OCI-LY7 (cell line): ENCODE measurements at regions not wholly inside any gene's neighbourhood (a gene's known extent, or its start where the extent isn't known, plus 50 kb on each side); places are given as distances from the start of the nearest gene placed in this dataset.

Experiments used
- BruUV-seq: library from RNA; stranded (reverse); fragments of 400-500 nt; replicated peaks from 2 replicates; lab custom pipeline; 2021; lab: Mats Ljungman, UMichigan
- CTCF ChIA-PET: fragments of 300-600 bp; sonication (Branson Sonifier 250); formaldehyde crosslinking; loops from one replicate; lab custom pipeline; 2022; ENCODE audit warnings: antibody characterized with exemption; ENCODE audit not compliant: unreplicated experiment; lab: Charles Lee
- POLR2A ChIA-PET: fragments of 300-600 bp; sonication (Branson Sonifier 250); formaldehyde crosslinking; loops from one replicate; lab custom pipeline; 2022; ENCODE audit warnings: antibody characterized with exemption; lab: Charles Lee
- DNase-seq: peaks from one replicate; pipeline ENCODE4 v3.0.0-alpha.2; 2015; ENCODE audit warnings: low spot score
- H2AFZ ChIP-seq: fragments of 200-600 bp; sonication (generic), shearing (Covaris generic); 2 replicates; pipeline ENCODE4 v1.6.1; 2014; ENCODE audit warnings: mild to moderate bottlenecking, antibody characterized with exemption, low read length, moderate library complexity
- H3K27ac ChIP-seq: fragments of 200-600 bp; sonication (generic); 2 replicates; pipeline ENCODE4 v1.5.1; 2014; ENCODE audit warnings: mixed run types, low read depth, mild to moderate bottlenecking, moderate library complexity, low read length, inconsistent platforms; ENCODE audit not compliant: poor library complexity, severe bottlenecking
- H3K36me3 ChIP-seq: fragments of 200-600 bp; sonication (generic); 2 replicates; pipeline ENCODE4 v1.6.1; 2014; ENCODE audit warnings: mild to moderate bottlenecking, antibody characterized with exemption, low read length, moderate library complexity, mixed read lengths; ENCODE audit not compliant: insufficient read depth
- H3K4me1 ChIP-seq: fragments of 200-600 bp; sonication (generic); 2 replicates; pipeline ENCODE4 v1.5.1; 2014; ENCODE audit warnings: mild to moderate bottlenecking, low read length; ENCODE audit not compliant: insufficient read depth, poor library complexity, severe bottlenecking
- H3K4me2 ChIP-seq: fragments of 200-600 bp; sonication (generic); 2 replicates; pipeline ENCODE4 v1.6.1; 2014; ENCODE audit warnings: mild to moderate bottlenecking, low read length
- H3K4me3 ChIP-seq: fragments of 200-600 bp; sonication (generic); 2 replicates; pipeline ENCODE4 v1.5.1; 2014; ENCODE audit warnings: mild to moderate bottlenecking, low read depth, low read length; ENCODE audit not compliant: poor library complexity, severe bottlenecking
- H3K79me2 ChIP-seq: fragments of 200-600 bp; sonication (generic); 2 replicates; pipeline ENCODE4 v1.6.1; 2016; ENCODE audit warnings: low read depth, mild to moderate bottlenecking, low read length, moderate library complexity, mixed read lengths; ENCODE audit not compliant: insufficient read depth
- H3K9me2 ChIP-seq: fragments of 200-600 bp; sonication (generic); 2 replicates; pipeline ENCODE4 v1.6.1; 2016; ENCODE audit warnings: mild to moderate bottlenecking, low read length, mixed read lengths; ENCODE audit not compliant: insufficient read depth
- H3K9me3 ChIP-seq: fragments of 200-600 bp; sonication (generic); 2 replicates; pipeline ENCODE4 v1.6.1; 2014; ENCODE audit warnings: mild to moderate bottlenecking, mixed run types, low read length, mixed read lengths
- H4K20me1 ChIP-seq: fragments of 200-600 bp; sonication (generic); 2 replicates; pipeline ENCODE4 v1.6.1; 2014; ENCODE audit warnings: mild to moderate bottlenecking, antibody characterized with exemption, low read length, moderate library complexity, mixed read lengths; ENCODE audit not compliant: insufficient read depth
- EZH2phosphoT487 ChIP-seq: fragments of 200-600 bp; sonication (generic); IDR thresholded peaks from 2 replicates; pipeline ENCODE4 v1.6.1; 2018; ENCODE audit warnings: low read depth, borderline replicate concordance, mild to moderate bottlenecking, mixed run types, antibody characterized with exemption, low read length, moderate library complexity, mixed read lengths
- intact Hi-C: fragments of 100-400 bp; cut with micrococcal nuclease; formaldehyde crosslinking; loops from one replicate; pipeline ENCODE4 v1.10.0; 2022; ENCODE audit not compliant: unreplicated experiment
- TF ChIP-seq, protein P1 (sequence below): fragments of 200-600 bp; sonication (generic); conservative IDR thresholded peaks from 2 replicates; pipeline ENCODE4 v1.5.1; 2014; ENCODE audit warnings: mild to moderate bottlenecking, antibody characterized with exemption, low read length, moderate library complexity, mixed read lengths

- ChIA-PET POLR2A (no interaction called here), CTCF (no interaction called here)
- Histone ChIP-seq H3K27ac (no peak overlapping the region), H4K20me1 (no peaks in the 10 kb centered on the region), H3K36me3 (no peaks in the 10 kb centered on the region), H3K79me2 (no peaks in the 10 kb centered on the region), H3K4me3 (no peak overlapping the region), H3K4me2 (no peak overlapping the region), H3K4me1 (no peaks in the 10 kb centered on the region), H3K9me3 (no peaks in the 10 kb centered on the region), H2AFZ (no peak overlapping the region), H3K9me2 (no peaks in the 10 kb centered on the region)
- TF ChIP-seq, protein P1, sequence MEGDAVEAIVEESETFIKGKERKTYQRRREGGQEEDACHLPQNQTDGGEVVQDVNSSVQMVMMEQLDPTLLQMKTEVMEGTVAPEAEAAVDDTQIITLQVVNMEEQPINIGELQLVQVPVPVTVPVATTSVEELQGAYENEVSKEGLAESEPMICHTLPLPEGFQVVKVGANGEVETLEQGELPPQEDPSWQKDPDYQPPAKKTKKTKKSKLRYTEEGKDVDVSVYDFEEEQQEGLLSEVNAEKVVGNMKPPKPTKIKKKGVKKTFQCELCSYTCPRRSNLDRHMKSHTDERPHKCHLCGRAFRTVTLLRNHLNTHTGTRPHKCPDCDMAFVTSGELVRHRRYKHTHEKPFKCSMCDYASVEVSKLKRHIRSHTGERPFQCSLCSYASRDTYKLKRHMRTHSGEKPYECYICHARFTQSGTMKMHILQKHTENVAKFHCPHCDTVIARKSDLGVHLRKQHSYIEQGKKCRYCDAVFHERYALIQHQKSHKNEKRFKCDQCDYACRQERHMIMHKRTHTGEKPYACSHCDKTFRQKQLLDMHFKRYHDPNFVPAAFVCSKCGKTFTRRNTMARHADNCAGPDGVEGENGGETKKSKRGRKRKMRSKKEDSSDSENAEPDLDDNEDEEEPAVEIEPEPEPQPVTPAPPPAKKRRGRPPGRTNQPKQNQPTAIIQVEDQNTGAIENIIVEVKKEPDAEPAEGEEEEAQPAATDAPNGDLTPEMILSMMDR: no peak
- TF ChIP-seq EZH2phosphoT487: no peak
- intact Hi-C loops: no loop called here
- BruUV-seq: no TSS peak
- DNase-seq: no peak
These were observed 72.0 kb downstream of the CNTN3 start for GRCh38 chr3:74542441-74542840.

DNA sequence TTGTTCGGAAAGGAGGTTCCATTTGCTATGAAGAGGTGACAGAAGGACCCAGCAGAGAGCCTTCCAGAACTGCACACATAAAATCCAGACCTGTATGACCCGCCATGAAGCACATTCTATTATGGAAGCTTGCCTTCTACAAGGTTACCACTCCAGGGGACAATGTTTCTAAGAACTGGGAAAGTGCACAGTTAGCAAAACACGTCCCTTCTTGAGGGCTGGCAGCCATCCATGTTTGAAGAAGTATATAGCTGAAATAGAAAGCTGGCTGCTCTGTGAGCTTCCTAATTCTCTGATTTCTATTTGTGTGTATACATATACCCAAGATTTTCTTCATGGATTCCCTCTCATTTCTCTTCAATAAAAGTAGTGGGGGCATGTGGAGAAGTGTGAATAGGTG is 74.6 kb downstream of the CNTN3 start:
- POLR2A ChIA-PET: no interaction called here

GRCh38 chr3:74538669-74539068 is 75.8 kb downstream of the CNTN3 start:
- BruUV-seq: no TSS peak
- H3K79me2 ChIP-seq: no peaks in the 10 kb centered on the region
- H2AFZ ChIP-seq: no peak overlapping the region
- no peak overlapping the region for H3K4me3 ChIP-seq
- H3K9me3 ChIP-seq: no peaks in the 10 kb centered on the region
- TF ChIP-seq, protein P1: no peak
- TF ChIP-seq EZH2phosphoT487: no peak
- H3K9me2 ChIP-seq: no peaks in the 10 kb centered on the region
- H3K4me1 ChIP-seq: no peaks in the 10 kb centered on the region
- no peak overlapping the region for H3K27ac ChIP-seq
- POLR2A ChIA-PET: interaction anchor here (0.7 kb wide), 1 partner anchor 19 kb away, joined by 3 read pairs; no protein-coding TSS in a partner anchor
- H3K4me2 ChIP-seq: no peak overlapping the region
- DNase-seq: no peak
- CTCF ChIA-PET: no interaction called here
- H4K20me1 ChIP-seq: no peaks in the 10 kb centered on the region
- intact Hi-C loops: no loop called here
- no peaks in the 10 kb centered on the region for H3K36me3 ChIP-seq

More for the DNA sequence above, 74.6 kb downstream of the CNTN3 start:
- CTCF ChIA-PET: no interaction called here
- Histone ChIP-seq H3K4me2 (no peak overlapping the region), H4K20me1 (no peaks in the 10 kb centered on the region), H3K9me2 (no peaks in the 10 kb centered on the region), H3K36me3 (no peaks in the 10 kb centered on the region), H3K79me2 (no peaks in the 10 kb centered on the region), H2AFZ (no peak overlapping the region), H3K4me1 (no peaks in the 10 kb centered on the region), H3K27ac (no peak overlapping the region), H3K9me3 (no peaks in the 10 kb centered on the region), H3K4me3 (no peak overlapping the region)
- intact Hi-C loops: no loop called here
- TF ChIP-seq, protein P1: no peak
- TF ChIP-seq EZH2phosphoT487: no peak
- no peak for DNase-seq
- BruUV-seq: no TSS peak
